DND-41 (cell line): ENCODE measurements at regions not wholly inside any gene's neighbourhood (a gene's known extent, or its start where the extent isn't known, plus 50 kb on each side); places are given as distances from the start of the nearest gene placed in this dataset.

Experiments
- EZH2 ChIP-seq: IDR thresholded peaks from 3 replicates; pipeline ENCODE4 v1.6.1; 2012; ENCODE audit warnings: borderline replicate concordance, low read depth, mild to moderate bottlenecking, moderate library complexity, low read length, inconsistent platforms; ENCODE audit not compliant: severe bottlenecking
- TF ChIP-seq, protein P1 (sequence below): IDR thresholded peaks from 2 replicates; pipeline ENCODE4 v1.5.1; 2012; ENCODE audit warnings: borderline replicate concordance, low read length, moderate library complexity, mild to moderate bottlenecking; ENCODE audit not compliant: poor library complexity, severe bottlenecking; ENCODE audit errors: extremely low read depth

DNA sequence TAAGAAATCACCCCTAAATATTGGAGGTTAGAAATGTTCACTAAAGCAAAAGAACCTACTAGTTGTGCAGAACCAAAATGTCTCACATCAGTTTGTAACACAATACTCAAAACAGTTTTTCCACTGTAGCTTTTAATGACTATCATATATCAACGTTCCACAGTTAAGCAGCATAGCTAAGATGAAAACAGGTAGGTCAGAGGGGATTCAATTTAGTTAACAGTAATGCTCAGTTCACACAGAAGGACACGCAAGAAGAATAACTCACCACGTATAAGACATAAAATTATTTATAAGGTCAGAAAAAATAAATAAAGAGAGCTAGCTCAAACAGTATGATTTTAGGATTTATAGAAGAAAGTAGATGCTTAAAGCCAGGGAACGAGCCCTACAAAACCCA lies 118.9 kb upstream of the CCDC150 start:
- TF ChIP-seq EZH2: no peak
- TF ChIP-seq, protein P1, sequence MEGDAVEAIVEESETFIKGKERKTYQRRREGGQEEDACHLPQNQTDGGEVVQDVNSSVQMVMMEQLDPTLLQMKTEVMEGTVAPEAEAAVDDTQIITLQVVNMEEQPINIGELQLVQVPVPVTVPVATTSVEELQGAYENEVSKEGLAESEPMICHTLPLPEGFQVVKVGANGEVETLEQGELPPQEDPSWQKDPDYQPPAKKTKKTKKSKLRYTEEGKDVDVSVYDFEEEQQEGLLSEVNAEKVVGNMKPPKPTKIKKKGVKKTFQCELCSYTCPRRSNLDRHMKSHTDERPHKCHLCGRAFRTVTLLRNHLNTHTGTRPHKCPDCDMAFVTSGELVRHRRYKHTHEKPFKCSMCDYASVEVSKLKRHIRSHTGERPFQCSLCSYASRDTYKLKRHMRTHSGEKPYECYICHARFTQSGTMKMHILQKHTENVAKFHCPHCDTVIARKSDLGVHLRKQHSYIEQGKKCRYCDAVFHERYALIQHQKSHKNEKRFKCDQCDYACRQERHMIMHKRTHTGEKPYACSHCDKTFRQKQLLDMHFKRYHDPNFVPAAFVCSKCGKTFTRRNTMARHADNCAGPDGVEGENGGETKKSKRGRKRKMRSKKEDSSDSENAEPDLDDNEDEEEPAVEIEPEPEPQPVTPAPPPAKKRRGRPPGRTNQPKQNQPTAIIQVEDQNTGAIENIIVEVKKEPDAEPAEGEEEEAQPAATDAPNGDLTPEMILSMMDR: no peak
